ENCODE measurements at regions not wholly inside any gene's neighbourhood (a gene's known extent, or its start where the extent isn't known, plus 50 kb on each side); places are given as distances from the start of the nearest gene placed in this dataset.
"Not testable (repeated sequence)": the region's sequence is repeated elsewhere in the genome, so short reads cannot be mapped to it uniquely, and the experiment has no call there.

DNA sequence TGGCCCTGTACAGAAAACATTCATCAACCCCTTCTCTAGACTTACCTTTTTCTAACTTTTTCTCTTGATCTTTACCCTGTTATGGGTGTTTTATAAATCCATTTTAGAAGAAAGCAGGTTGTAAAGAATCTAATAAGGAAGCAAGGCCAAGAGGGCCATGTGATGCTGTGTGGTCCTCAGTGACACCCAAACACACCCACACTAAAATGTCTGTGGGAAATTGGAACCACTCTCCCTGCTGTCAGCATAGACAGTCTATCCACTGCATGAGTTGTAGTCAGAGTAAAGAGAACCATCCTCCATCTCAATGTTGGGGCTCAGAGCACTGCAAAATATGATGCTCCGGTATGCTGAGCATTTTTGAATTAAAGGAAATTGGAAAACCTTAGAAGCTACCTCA is 235.5 kb downstream of the SKIDA1 start:
- ATAC-seq: no peak

DNA sequence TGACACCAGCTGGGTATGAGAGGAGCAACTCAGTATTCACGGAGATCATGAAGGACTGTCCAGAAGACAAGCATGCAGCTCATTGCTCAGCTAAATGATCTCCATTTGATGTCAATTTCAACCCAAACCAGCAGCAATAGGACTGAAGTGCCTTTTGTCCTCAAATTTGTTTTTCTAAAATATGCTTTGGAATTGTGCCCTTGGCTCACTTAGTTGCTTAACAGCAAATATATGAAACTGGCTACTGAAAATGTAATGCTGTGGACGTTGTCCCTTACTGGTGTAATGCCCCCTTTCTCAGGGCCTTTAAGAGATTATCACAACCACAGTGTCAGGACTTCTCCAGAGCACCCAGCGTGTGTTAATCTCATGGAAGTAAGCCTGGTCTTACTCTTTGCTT is 236.2 kb downstream of the SKIDA1 start:
- no peak for ATAC-seq

DNA sequence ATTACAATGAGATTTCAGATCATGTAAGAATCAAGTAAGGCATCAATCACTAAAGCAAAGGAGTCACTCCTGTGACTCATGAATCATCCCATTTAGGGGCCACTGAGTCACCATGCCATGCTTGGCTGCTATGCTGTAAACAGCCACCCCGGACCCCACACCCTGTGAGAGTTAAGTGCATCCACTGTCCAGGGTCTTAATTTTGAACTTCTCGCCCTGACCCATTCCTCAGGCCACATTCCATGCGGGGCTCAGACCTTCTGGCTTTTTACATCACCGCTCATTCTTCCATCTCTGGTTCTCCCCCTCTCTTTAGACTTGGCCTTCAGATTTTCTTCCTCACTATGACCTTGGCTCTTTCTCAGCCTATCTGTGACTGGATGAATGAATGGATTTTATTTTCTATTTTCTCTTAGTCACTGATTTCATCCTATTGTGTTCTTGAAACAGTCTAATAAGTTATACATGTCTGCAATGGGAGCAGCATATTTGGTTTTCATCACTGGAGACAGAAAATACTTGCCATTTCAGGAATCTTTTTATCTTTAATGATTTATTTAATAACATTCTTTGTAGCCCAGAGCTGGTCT is 239.6 kb downstream of the SKIDA1 start:
- no peak for ATAC-seq

DNA sequence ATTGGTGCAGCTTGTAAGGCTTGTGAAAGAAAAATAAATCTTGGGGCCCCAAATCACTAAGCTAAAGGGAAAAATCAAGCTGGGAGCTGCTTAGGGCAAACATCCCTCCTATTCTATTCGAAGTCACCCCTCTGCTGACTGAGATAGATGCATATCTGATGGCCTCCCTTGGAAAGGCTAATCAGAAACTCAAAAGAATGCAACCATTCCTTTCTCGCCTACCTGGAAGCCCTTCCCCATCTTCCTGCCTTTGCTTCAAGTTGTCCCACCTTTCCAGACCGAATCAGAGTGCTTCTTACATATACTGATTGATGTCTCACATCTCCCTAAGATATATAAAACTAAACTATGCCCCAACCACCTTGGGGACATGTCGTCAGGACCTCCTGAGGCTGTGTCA is 240.3 kb downstream of the SKIDA1 start:
- ATAC-seq: no peak

DNA sequence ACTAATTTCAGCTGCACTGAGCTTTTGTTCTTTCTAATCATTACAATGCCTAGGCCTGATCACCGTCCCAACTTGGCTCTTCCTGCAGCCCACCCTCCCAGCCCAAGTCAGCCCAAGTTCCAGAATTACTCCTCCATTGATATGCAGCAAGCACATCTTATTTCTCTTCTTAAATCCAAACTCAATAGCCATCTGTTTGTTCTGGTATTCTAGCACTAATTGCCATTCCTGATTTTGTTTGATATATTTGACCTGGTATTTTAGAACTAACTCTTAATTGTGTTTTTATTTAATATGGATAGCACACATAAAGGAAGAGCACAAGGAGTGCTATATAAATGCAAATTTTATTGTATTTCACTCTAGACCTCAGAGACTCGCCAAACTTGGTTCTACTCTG is 241.2 kb downstream of the SKIDA1 start:
- no peak for ATAC-seq

DNA sequence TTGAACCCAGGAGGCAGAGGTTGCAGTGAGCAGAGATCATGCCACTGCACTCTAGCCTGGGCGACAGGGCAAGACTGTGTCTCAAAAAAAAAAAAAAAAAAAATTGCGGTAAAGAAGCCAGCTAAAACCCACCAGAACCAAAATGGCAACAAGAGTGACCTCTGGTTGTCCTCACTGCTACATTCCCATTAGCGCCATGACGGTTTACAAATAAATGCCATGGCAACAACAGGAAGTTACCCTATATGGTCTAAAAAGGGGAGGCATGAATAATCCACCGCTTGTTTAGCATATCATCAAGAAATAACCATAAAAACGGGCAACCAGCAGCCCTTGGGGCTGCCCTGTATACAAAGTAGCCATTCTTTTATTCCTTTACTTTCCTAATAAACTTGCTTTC is 242.4 kb downstream of the SKIDA1 start:
- ATAC-seq: not testable (repeated sequence)

DNA sequence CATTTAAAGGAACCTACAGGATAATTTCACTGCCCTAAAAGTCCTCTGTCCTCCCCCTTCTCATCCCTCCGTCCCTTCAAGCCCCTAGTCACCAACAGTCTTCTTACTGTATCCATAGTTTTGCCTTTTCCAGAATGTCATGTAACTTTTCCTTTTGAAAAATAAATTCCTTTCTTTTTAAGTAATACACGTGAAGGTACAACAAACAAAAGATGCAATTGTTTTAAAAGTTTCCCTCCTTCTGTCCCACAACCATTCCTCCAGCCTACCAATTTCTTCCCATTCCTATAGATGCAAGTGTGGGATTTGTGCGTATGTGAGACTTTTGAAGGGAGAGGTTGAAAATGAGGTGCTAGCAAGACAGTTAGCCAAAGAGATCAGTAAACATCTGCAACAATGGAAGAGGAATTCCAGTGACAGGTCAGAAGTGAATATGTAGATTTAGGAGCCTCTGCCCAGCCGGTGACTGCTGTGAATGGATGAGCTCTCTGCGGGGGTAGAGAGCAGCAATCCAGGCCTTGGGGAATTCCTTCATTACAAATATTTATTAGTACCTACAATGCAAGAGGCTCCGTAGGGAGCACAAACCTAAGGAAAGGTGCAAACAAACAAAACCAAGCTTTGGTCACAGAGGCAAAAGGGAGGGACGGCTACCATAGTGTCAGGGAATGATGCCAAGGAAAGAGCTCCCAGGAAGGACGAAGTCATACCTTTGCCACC is 243.6 kb downstream of the SKIDA1 start:
- no peak for ATAC-seq

DNA sequence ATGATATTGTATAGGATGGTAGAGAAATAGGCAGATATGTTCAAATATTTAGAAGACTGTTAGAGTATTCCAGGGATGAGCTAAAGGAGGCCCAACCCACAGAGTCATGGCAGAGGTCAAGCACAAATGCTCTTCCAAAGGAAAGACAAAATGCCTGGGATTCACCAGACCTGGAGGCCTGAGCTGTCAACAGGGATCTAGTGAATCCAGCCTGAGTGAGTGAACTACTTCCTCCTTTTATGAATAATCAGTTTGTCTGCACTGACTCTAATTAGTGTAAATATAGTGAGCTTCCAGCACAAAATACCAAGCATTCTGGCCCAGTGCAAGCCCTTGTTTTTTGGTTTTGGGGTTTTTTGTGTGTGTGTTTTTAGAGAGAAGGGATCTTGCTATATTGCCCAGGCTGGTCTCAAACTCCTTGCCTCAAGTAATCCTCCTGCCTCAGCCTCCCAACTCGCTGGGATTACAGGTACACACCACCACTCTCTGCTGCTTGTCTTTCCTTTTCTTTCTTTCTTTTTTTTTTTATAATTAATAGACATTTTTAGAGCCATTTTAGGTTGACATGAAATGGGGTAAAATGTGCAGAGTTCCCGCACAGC is 244.4 kb downstream of the SKIDA1 start:
- no peak for ATAC-seq

DNA sequence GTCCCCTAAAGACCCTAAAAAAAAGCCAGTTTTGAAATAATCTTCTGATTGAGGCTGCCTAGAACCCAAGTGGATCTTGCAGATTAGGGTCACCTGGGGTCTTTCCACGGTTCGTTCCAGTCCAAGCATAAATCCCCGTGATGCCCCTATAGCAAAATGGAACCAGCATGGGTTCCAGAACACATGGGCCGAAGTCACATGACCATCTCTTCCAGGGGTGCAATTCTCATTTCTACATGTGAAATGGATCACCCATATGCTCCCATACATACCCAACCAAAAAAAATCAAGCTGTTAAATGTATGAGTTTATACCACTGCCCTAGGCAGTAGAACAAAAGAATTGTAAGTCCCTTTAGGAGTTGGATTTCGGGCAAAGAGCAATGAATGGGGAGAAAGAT is 245.4 kb downstream of the SKIDA1 start:
- ATAC-seq: no peak

DNA sequence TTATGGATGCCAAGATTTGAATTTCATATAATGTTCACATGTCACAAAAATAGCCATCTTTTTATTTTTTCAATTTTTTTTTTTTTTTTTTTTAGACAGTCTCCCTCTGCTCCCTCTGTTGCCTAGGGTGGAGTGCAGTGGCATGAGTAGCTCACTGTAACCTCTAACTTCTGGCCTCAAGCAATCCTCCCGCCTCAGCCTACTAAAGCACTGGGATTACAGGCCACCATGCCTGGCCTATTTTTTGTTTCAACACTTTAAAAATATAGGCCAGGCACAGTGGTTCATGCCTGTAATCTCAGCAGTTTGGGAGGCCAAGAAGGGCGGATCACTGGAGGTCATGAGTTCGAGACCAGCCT is 246.3 kb downstream of the SKIDA1 start:
- ATAC-seq: peak; percentile 32

DNA sequence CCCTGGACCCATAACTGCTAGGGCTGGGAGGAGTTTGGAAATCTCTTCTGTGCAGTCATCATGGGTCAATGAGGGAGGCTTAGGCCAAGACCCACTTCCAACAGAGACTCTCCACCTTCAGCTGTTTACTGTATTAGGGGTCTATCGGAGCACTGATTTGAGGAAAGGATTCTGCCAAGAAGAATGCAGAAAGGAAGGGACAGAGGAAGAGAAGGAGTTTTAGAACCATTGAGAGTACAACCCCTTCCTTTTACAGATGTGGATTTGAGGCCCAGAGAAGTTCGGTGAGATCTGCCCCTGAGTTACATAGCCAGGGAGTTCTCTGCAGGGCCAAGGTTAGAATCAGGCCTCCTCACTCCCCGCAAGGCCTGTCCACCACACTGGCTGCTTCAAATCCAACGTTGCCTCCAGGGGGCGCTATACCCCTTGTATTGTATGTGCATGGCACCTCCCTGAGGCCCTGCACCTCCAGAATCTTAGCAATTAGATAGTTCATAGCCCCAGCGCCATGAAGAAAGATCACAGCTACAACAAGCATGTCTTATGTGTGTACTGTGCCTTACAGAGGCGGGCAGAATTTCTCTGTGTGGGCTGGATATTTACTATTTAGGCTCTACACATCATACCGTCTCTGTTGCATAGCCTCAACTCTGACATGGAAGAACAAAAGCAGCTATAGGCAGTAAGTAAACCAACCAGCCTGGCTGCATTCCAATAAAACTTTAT is 246.8 kb downstream of the SKIDA1 start:
- ATAC-seq: peak; percentile 96

DNA sequence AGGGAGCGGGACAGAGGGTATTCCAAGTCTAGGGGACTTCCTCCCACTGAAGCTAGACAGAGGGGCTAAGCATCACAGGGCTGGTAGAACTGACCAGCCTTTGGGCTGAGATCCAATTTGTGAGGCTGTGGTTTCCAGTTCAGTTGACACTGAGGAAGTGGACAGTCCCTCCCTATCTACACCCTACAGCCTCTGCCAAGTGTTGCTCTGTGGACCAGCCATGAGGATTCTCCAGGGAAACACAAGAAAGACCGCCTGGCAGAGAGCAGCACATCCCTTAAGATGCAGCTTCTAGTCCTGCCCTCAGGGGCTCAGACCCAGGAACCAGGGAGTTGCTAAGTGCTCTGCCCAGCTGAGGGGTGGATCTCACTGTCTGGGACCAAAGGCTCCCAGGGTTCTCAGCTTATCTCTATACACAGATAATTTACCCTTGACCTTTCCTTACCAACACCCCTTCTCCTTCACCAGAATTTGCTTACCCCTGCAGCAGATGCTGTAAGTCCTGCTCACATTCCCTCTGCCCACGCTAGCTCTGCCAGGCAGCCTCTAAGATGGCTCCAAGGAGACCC is 252.0 kb downstream of the SKIDA1 start:
- no peak for ATAC-seq

DNA sequence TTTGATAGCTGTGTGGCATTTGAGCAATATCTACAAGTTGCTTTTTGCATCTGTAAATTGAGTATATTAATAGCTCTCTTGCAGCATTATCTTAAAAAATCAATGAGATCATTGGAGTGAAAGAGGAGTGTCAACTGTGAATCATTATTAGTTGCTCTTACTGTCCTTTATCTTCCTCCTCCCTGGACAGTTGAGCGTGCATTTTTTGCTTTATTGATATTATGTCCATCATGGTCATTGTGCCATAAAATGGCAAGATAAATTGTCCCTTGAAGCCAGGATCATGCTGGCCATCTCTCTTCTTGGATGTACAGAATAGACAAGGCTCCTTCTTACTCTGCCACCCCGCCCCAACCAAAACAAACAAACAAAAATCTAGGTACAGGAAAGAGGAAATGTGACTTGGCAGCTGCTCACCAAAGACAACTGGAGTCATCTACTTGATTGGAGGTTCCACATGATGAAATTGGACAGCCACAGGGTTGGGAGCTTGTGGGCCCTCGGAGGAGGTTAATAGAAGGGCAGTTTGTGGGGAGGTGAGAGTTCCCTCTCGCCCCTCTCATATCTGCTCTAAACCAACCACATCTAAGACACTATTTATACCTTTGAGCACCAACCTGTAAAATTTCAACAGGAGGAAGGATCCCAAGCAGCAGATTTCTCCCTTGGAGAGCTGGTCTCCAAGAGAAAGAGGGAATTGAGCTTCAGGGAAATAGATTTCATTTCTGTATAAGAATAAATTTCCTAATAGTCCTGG is 252.7 kb downstream of the SKIDA1 start:
- no peak for ATAC-seq

DNA sequence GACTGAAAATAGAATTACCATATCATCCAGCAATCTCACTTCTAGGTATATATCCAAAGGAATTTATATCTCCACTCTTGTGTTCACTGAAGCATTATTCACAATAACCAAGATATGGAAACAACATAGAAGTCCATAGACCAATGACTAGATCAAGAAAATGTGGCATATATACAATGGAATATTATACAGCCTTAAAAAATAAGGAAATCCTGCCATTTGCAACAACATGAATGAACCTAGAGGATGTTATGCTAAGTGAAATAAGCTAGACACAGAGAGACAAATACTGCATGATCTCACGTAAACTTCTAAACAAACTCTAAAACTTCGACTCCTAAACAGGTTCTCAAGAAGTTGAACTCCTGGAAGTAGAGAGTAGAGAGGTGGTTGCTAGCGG is 254.5 kb downstream of the SKIDA1 start:
- ATAC-seq: no peak

DNA sequence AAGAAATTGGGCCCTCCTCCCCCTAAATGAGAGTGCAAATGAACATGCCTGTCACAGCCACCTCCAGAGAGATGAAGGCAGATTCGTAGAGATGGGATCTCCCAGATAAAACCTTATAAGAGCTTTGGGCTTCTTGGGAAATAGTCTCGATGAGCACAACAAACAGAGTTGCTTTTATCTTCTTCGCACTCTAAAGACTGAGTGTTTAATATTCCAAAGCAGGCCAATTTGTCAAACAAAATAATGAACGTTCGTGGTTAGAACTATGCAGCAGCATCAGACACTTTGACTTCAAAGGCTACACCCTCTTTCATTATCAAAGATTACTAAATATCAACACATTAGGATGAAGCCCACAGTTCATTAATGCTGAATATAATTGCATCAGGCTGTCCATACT is 256.2 kb downstream of the SKIDA1 start:
- no peak for ATAC-seq

DNA sequence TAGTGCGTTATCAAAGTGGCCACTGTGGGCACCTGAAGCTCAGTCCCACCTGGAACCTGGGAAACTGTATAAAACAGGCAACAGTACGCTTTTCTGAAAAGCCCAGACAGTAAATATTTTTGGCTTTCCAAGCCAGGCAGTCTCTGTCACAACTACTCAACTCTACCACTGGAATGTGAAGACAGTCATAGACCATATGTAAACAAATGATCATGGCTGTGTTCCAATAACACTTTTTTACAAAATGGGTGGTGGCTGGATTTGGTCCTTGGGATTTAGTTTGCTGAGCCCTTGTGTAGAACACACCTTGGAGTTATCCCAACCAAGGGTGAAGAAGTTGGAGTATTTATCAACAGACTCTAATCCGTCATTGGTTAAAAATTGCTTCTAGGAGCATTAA is 259.9 kb downstream of the SKIDA1 start:
- peak; percentile 75 for ATAC-seq

DNA sequence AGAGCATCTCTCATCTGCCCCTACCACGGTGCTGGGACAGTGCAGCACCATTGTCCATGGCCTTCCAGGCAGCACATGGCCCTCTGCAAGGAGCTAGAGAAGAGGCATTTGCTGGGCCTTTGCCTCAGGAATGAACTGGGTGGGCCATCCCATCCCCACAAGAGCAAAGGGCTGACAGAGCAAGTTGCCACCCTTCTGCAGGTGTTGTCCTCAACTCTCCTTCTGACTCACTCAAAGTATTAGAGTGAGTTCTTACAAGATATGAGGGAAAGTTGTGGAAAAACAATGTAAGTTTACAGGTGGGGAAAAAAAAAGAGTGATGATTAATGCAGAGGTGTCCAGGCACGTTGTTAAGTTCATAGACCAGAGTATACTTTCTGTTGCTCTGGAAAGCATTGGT is 261.2 kb downstream of the SKIDA1 start:
- peak; percentile 87 for ATAC-seq

DNA sequence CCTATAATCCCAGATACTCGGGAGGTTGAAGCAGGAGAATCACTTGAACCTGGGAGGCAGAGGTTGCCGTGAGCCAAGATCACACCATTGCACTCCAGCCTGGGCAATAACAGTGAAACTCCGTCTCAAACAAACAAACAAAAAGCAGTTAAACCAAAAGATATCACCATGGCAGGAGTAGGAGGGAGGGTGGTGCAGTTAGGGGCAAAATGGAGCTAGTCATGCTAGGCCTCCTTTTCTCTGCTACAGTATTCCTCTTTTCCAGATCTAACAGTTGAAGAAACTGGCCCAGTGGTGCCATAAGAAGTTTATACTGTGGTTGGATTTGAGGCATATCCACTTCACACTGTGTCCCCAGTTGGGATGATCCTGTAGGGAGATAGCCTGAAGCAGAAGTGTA is 261.6 kb downstream of the SKIDA1 start:
- ATAC-seq: no peak

DNA sequence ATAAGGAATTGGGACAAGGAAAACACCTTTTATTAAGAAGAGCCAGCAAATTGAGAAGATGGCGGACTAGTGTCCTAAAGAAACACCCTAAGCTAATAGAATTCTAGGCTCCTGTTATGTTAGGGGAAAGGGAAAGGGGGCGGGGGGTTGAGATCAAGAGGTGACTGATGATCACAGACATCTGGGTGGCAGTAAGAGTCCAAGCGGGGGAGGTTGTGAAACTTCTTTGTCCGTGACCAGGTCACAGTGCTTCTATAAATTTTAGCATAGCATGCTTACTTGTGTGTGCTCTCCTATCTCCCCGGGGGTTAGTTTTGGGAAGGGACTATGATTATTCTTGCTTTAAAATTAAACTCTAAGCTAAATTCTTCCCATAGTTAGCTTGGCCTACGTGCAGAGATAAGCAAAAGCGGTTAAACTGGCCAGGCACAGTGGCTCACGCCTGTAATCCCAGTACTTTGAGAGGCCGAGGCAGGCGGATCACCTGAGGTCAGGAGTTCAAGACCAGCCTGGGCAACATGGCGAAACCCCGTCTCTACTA is 262.1 kb downstream of the SKIDA1 start:
- ATAC-seq: no peak

DNA sequence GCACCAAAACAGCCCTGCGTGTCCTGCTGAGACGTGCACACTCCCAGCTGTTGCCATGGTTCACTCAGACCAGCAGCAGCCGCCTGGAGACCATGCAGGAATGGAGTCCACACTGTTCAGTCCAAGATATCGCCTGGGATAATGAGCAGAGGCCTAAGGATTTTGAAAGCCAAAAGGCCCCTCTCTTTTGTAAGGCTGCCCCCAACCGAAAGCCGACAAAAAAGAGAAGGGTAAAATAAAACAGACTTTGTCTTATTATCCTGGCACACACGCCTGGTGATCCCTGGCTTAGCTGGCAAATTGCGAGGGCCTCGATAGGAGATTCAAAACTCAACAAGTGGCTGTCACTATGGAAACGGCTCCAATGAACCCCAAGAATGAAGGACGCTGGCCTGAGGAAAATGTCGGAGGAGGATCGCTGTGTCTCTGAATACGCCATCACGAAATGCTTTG is 263.6 kb downstream of the SKIDA1 start:
- no peak for ATAC-seq

DNA sequence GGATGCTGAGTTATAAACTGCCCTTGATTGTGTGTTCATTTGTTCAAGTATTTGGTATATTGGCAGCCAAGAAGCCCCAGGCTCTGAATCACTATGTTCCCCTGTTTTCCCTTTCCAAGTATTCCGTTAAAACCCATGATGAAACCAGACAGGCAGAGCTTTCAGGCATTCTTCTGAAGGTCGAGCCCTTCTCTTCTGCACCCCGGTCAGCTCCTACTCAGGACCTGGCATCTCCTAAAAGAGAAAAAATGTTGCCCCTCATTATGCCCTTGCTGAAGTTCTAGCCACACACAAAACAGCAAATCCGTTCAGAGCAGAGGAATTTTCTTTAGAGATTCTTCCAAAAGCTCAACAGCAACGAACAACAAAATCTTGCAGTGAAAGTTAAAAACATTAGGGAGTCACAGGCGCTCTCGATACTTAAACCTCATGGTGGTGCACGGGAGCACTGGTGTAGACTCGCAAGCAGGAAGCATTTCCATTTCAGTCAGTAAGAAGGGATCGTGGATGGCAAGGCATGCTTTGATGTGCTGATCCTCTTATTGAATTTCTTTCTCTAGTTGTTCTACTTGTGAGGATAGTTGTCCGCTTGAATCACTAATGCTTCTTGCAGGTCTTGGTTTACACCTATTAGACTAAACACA is 264.9 kb downstream of the SKIDA1 start:
- ATAC-seq: no peak

DNA sequence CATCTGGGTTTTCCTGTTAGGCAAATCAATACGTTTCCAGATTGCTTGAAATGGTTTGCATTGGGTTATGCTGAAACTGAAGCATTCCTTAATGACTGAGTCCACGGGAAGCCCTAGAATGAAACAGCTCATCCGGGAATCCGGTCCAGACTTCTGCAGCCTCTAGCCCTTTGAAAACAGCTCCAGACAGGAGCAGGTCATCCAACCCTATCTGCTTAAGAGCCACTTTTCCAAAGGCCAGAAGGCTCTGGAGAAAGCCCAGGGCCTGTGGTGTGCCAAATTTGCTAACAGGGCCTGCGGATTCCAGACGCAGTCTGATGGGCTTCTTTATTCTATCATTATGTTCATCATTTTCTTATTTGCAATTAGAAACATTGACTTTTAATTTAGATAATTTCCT is 265.4 kb downstream of the SKIDA1 start:
- no peak for ATAC-seq

Data from esophagus mucosa (tissue), 1 donor.